VCaP (cell line): ENCODE measurements at regions not wholly inside any gene's neighbourhood (a gene's known extent, or its start where the extent isn't known, plus 50 kb on each side); places are given as distances from the start of the nearest gene placed in this dataset.

Source experiments
- H3K27ac ChIP-seq: fragments of 450-650 bp; 2 replicates; pipeline ENCODE4 v1.5.1; 2017
- TF ChIP-seq, protein P1 (sequence below): fragments of 450-650 bp; conservative IDR thresholded peaks from 2 replicates; pipeline ENCODE4 v1.5.1; 2017; ENCODE audit warnings: mild to moderate bottlenecking, moderate library complexity

DNA sequence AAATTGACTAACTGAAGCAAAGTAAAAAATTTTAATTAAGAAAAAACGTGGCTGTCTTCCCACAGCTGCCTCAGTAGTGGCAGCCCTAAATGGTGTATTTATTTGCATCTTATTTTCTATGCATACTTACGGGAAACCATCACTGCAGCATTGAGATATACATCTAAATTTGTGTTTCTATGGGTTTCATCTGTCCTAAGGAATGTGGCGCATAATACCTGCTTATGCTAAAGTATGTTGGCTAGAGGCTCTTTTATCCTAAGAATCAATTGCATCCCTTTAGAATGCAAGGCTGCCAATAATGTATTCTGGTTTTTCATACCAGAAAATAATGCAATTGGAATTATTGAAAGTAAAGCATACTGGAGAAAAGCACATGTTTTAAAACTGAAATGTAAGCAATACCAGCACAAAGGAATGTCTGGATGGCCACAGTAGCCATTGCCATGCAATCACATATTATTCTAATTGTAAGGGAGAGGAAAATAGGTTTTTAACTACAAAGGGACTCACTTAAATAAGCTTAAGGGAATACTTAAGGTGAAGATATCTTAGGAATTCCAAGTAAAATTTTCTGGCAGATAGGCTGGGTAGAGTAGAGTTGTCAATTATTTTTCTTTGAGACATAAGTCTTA, 834.5 kb upstream of the NECTIN3 start:
- TF ChIP-seq, protein P1, sequence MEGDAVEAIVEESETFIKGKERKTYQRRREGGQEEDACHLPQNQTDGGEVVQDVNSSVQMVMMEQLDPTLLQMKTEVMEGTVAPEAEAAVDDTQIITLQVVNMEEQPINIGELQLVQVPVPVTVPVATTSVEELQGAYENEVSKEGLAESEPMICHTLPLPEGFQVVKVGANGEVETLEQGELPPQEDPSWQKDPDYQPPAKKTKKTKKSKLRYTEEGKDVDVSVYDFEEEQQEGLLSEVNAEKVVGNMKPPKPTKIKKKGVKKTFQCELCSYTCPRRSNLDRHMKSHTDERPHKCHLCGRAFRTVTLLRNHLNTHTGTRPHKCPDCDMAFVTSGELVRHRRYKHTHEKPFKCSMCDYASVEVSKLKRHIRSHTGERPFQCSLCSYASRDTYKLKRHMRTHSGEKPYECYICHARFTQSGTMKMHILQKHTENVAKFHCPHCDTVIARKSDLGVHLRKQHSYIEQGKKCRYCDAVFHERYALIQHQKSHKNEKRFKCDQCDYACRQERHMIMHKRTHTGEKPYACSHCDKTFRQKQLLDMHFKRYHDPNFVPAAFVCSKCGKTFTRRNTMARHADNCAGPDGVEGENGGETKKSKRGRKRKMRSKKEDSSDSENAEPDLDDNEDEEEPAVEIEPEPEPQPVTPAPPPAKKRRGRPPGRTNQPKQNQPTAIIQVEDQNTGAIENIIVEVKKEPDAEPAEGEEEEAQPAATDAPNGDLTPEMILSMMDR = no peak

DNA sequence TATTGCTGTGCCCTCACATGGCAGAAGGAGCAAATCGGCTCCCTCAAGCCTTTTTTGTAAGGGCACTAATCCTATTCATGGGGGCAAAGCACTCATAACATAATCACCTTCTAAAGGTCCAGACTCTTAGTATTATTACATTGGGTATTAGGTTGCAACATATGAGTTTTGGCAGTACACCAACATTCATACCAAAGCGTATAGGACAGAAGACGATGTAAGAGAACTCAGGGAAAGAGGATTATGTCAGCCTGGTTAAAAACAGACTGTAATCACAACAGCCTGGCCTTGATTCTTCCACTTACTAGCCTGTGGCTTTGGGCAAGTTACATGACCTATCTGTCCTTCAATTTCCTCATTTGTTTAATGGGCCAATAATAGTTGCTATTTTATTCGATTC, 828.5 kb upstream of the NECTIN3 start:
- H3K27ac ChIP-seq = no peak overlapping the region
- TF ChIP-seq, protein P1 = no peak

More for the DNA sequence above, 834.5 kb upstream of the NECTIN3 start:
- no peak overlapping the region for H3K27ac ChIP-seq

DNA sequence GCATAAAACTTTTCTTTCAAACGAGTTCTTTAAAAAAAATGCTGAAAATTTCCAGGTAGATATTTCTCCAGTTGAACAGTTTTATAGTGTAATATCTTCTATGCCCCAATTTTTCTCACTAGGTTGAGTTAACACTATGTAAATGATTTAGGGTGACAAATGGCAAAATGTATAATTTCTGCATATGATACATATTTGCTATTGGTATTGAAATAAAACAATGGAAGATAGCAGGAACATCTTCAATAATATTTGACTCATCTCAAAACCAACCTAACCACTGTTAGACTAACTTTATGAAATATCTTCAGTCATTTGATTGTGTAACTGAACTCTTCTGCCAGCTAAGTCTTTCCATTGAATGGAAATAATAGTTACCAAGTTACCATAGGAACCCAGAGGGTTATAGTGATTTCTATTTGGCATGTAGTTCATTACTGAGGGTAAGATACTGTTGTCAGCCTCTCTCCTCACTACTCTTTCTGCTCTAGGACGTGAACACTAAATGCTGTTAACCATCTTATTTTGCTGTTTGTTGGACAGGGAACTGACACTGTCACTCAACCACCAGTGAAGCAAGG, 824.7 kb upstream of the NECTIN3 start:
- no peak overlapping the region for H3K27ac ChIP-seq
- TF ChIP-seq, protein P1 = no peak

GRCh38 chr3:110248666-110249065, 823.0 kb upstream of the NECTIN3 start:
- TF ChIP-seq, protein P1 = no peak
- H3K27ac ChIP-seq = no peak overlapping the region

DNA sequence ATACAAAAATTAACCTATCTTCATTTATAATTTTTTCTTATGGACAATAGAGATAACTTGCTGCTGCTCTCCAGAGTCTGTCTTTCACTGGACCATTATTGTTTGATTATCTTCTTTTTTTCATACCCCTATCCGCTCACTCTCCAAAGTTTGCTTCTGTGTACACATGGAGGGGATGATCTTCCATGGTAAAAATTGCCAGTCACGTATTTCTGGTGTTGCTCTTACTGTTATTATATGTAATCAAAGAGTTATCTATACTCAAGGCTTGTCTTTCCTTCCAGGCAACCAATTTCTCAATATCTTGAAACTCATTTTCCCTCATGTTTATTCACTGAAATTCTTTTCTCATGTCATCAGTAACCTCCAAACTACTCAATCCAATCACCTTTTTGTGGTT, 817.8 kb upstream of the NECTIN3 start:
- H3K27ac ChIP-seq = no peak overlapping the region
- TF ChIP-seq, protein P1 = no peak

GRCh38 chr3:110254591-110254990, 817.0 kb upstream of the NECTIN3 start:
- no peak overlapping the region for H3K27ac ChIP-seq
- TF ChIP-seq, protein P1 = no peak

GRCh38 chr3:110261141-110261540, 810.5 kb upstream of the NECTIN3 start:
- TF ChIP-seq, protein P1 = no peak
- no peak overlapping the region for H3K27ac ChIP-seq
